HepG2 (cell line): ENCODE measurements at regions not wholly inside any gene's neighbourhood (a gene's known extent, or its start where the extent isn't known, plus 50 kb on each side); places are given as distances from the start of the nearest gene placed in this dataset.

Experiments used
- POLR2AphosphoS5 ChIP-seq: IDR thresholded peaks from 2 replicates; pipeline ENCODE4 v1.6.1; 2012; ENCODE audit warnings: low read depth, low read length
- TF ChIP-seq, protein P1 (sequence below): sonication (generic); formaldehyde crosslinking; IDR thresholded peaks from 2 replicates; pipeline ENCODE4; 2020; ENCODE audit warnings: missing genetic modification reagents, mild to moderate bottlenecking, borderline replicate concordance
- TF ChIP-seq, protein P2 (sequence below): sonication (generic); formaldehyde crosslinking; IDR thresholded peaks from 2 replicates; pipeline ENCODE4 v1.4.0; 2020; ENCODE audit warnings: missing genetic modification reagents, mild to moderate bottlenecking, borderline replicate concordance

DNA sequence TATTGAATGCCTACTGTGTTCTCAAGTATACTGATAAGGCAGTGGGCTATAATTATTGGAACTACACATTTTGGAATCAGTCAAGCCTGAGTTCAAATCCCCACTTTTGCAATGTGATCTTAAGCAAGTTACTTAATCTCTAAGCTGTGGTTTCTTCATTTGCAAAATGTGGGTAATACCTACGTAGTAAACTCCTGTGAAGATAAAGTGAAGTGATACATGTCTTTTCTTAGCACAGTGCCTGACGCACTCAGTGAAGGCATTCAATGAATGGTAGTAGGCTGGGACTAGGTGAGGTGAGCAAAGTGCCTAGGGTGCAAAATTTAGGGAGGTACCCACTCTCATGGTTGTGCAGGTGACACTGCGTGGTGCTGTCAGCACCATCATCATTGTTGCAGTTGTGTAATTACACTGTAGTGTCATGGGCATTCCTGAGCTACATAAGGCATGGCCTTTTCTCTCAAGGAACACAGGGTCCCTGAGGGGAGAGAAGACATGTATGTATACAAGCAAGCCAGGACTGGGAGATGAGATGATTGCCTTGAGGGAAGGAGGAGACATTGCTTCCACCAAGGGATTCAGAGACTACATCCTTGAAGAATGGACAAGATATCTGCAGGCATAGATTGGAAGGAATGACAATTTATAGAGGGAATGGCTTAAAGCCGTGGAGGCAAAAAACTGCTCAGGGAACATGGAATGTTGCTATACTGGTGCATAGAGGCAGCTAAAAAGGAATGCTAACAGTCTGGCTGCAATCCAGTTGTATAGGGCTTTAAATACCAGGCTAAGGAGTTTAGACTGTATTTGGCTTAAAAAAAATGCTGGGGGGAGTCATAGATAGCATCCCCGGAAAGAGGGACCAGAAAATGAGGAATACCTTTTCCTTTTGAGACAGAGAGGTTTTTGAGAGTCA, 129.2 kb upstream of the ARHGAP5 start:
- TF ChIP-seq, protein P1, sequence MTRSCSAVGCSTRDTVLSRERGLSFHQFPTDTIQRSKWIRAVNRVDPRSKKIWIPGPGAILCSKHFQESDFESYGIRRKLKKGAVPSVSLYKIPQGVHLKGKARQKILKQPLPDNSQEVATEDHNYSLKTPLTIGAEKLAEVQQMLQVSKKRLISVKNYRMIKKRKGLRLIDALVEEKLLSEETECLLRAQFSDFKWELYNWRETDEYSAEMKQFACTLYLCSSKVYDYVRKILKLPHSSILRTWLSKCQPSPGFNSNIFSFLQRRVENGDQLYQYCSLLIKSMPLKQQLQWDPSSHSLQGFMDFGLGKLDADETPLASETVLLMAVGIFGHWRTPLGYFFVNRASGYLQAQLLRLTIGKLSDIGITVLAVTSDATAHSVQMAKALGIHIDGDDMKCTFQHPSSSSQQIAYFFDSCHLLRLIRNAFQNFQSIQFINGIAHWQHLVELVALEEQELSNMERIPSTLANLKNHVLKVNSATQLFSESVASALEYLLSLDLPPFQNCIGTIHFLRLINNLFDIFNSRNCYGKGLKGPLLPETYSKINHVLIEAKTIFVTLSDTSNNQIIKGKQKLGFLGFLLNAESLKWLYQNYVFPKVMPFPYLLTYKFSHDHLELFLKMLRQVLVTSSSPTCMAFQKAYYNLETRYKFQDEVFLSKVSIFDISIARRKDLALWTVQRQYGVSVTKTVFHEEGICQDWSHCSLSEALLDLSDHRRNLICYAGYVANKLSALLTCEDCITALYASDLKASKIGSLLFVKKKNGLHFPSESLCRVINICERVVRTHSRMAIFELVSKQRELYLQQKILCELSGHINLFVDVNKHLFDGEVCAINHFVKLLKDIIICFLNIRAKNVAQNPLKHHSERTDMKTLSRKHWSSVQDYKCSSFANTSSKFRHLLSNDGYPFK: no peak
- TF ChIP-seq POLR2AphosphoS5: no peak
- TF ChIP-seq, protein P2, sequence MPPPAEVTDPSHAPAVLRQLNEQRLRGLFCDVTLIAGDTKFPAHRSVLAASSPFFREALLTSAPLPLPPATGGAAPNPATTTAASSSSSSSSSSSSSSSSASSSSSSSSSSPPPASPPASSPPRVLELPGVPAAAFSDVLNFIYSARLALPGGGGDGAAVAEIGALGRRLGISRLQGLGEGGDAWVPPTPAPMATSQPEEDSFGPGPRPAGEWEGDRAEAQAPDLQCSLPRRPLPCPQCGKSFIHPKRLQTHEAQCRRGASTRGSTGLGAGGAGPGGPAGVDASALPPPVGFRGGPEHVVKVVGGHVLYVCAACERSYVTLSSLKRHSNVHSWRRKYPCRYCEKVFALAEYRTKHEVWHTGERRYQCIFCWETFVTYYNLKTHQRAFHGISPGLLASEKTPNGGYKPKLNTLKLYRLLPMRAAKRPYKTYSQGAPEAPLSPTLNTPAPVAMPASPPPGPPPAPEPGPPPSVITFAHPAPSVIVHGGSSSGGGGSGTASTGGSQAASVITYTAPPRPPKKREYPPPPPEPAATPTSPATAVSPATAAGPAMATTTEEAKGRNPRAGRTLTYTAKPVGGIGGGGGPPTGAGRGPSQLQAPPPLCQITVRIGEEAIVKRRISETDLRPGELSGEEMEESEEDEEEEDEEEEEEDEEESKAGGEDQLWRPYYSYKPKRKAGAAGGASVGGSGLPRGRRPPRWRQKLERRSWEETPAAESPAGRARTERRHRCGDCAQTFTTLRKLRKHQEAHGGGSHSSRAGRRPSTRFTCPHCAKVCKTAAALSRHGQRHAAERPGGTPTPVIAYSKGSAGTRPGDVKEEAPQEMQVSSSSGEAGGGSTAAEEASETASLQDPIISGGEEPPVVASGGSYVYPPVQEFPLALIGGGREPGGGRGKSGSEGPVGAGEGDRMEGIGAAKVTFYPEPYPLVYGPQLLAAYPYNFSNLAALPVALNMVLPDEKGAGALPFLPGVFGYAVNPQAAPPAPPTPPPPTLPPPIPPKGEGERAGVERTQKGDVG: no peak
